Stimulated activated CD4-positive, alpha-beta T cell treated with anti-CD3 and anti-CD28 coated beads, TNF-alpha, amount 100 ng/mL, for 24 hours (primary cell): ENCODE measurements at regions not wholly inside any gene's neighbourhood (a gene's known extent, or its start where the extent isn't known, plus 50 kb on each side); places are given as distances from the start of the nearest gene placed in this dataset.

ENCODE experiments used
- DNase-seq, 3 experiments: peaks; one replicate each; pipeline ENCODE4 v3.0.0-alpha.2; 2020; ENCODE audit warnings: low read depth in 3 of 3

GRCh38 chr15:94100863-94101262 is 130.5 kb upstream of the MCTP2 start:
- no peak for DNase-seq

DNA sequence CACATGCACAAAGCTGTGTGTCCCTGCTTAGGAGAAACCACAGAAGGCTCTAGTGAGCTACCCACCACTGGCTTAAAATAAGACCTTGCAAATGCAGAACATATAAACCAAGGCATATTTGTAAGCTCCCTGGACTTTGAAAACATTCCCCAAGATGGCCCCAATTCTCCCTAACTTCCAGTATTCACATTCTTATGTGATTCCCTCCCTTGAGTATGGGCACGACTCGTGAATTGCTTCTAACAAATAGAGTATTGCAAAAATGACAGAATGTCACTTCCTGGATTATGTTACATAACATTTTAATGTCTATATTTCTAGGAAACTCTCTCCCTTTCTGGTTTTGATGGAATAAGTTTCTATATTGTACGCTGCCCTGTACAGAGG is 131.8 kb upstream of the MCTP2 start:
- no peak for DNase-seq

DNA sequence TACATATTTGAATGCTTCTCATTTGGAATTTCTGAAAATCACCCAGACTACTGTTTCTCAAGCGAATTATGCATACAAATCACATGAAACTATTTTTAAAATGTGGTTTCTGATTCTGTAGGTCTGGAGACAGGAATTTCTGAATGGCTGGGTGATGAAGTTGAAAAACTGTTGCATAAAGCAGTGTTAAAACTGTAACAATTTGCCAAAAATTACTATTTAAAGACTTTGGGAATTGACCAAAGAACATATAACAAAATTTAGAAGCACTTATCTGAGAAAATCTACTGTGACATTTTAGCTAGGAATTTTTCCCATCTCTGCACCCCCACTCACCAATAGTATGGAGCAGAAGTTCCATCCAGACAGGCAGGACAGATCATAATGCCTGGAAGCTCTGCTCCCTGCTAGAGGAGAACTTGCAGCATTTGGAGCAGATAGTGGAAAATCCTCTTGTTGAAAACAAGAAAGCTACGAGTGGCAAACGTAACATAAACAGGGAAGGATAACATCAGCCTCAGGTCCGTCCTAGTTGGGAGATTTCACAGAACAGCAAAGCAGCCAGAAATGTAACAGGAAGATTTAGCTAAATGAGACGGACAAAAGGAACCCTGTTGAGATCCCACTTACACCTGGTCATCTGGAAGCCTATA is 132.3 kb upstream of the MCTP2 start:
- no peak for DNase-seq

GRCh38 chr15:94097552-94097951 is 133.8 kb upstream of the MCTP2 start:
- no peak for DNase-seq

DNA sequence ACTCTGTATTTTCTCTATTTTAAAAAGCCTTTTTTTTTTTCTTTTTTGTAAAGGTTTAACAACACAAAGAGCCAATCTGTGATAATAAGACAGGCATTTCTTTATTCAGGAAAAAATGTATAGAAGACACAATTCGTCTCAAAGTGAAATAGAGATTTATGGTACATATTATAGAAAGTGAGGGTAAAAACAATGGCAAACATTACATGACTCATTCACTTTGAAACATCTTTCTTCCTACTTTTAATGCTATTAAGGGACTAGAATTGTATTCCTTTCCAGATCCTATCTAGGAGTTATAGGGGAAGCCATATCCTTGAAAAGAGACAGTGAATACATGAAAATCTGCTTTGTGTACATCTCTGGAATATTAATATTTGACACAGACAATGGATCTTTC is 137.1 kb upstream of the MCTP2 start:
- DNase-seq, result no peak

DNA sequence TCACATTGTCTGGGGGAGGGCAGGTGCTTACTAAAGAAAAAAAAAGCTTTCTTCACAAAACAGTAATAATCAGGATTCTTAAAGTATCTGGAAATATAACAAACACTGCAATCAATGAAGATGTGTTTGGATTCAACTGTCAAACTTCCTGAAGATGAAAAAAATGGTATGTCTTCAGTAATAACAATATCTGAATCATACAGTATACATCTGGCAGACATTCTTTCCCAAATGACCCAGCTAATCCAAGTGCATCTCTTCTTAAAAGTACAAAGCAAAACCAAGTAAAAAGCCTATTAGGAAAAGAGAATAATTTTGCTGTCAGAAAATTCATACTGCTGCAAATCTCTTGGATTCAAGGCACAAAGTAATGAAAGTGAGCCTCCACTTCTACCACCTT is 145.0 kb upstream of the MCTP2 start:
- no peak for DNase-seq

GRCh38 chr15:94083467-94084052 is 147.8 kb upstream of the MCTP2 start:
- no peak for DNase-seq

- DNase-seq, result no peak
Observed at GRCh38 chr15:94081829-94082228, 149.5 kb upstream of the MCTP2 start.

DNA sequence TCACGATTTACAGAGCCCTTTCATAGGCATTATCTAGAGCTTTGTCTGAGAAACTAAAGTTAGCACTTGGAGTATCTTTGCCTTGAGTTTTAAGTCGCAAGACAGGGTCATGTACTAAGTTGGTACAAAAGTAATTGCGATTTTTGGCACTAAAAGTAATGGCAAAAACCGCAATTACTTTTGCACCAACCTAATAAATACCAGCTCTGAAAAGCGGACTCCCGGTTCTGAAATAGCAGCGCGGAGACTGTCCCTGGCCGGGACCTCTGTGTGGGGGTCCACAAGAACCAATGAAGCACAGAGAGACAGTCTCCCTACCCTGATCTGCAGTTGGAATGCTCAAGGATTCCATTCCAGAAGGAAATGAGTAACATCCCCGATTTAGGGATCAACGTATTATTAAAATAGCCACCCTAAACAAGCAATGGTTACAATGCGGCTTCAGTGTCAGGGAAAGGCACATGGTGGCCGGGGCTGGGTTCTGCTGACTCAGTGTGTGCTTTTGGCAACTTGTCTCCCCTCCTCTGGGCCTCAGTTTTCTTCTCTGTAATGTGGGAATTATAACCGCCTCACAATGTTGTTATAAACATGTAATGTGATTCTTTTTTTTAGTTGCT is 150.3 kb upstream of the MCTP2 start:
- DNase-seq, result no peak

DNA sequence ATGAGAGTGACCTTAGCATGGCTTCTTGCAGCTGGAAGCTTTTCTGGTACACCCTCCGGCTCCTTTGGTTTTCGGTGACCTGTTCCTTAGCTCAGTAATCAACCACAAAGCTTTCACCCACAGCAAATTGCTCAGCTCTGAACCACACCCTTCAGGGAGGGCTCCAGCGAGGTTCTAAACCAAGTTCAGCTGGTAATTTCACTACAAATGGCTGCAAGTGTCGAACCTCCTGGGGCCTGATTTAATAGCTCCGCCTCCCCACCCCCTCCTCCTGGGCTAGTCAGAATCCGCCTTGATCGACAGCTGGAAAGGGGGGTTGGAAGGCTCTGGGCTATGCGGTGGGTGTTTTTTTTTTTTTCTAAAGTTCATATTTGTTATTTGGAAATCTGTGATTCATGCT is 150.9 kb upstream of the MCTP2 start:
- DNase-seq, result no peak

DNA sequence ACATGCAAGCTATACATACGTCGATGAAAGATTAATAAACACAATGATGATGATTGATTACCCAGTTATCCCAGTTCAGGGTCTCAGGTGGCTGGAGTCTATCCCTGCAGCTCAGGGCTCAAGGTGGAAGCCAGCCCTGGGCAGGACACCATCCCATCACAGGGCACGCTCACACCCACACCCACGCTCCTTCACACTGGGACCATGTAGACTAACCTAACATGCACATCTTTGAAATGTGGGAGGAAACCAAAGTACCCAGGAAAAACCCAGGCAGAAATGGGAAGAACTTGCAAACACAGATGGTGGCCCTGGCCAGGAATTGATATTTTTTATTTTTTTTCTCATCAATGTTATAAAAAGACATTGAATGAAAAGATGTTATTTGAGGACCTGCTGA is 151.4 kb upstream of the MCTP2 start:
- DNase-seq, result no peak

DNA sequence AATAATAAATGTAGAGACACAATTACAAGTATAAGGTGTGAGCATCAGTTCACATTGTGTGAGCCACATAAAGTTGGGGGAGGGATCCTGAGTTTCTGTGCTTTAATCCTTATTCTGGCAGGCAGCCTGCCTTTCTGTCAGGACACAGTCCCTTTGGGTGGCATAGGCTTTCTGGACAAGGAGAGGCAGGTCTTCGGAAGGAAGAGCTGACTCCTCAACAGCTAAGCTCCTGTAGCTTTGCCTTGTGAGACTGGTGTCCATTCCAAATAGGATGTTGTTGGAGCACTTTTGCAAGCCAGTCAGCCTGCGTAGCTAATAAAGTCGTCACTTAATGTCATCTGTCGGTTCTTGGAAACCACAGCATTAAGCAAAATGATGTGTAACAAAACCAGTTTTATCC is 151.9 kb upstream of the MCTP2 start:
- no peak for DNase-seq

DNA sequence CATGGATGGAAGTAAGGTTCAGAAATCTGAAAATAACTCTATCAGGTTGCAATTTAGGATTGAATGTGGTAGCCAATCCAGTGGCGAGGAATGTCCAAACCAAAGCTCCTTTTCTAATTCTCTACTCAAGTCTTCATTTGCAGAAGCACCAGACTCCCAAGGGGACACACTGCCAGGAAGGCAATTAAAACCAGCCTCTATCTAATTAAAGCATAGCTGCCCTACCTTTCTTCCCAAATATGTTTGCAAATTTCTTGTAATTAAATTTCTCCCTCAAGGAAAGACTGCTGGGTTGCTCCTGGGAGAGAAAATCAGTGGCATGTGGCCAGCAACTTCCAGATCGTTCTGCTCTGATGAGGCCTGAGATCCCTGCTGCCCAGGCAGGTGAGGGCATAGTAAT is 153.4 kb upstream of the MCTP2 start:
- DNase-seq, result no peak

DNA sequence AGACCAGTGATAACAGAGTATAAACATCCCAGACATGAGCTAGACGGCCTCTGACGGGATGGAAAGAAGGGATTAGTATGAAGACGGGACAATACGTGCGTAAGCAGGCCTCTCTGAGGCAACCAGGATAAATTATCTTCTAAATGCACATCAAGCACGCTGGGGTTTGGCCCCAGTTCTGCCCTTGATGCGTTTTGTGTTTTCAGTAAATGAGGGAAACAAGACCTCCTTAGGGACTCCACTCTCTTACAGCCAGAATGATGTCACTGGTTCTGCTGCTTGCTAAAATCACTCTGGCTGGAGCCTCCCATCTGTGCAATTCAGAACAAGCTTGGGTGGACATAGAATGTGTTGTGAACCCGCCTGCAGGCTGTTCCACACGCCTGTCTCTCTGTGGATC is 156.0 kb upstream of the MCTP2 start:
- DNase-seq, result no peak

DNA sequence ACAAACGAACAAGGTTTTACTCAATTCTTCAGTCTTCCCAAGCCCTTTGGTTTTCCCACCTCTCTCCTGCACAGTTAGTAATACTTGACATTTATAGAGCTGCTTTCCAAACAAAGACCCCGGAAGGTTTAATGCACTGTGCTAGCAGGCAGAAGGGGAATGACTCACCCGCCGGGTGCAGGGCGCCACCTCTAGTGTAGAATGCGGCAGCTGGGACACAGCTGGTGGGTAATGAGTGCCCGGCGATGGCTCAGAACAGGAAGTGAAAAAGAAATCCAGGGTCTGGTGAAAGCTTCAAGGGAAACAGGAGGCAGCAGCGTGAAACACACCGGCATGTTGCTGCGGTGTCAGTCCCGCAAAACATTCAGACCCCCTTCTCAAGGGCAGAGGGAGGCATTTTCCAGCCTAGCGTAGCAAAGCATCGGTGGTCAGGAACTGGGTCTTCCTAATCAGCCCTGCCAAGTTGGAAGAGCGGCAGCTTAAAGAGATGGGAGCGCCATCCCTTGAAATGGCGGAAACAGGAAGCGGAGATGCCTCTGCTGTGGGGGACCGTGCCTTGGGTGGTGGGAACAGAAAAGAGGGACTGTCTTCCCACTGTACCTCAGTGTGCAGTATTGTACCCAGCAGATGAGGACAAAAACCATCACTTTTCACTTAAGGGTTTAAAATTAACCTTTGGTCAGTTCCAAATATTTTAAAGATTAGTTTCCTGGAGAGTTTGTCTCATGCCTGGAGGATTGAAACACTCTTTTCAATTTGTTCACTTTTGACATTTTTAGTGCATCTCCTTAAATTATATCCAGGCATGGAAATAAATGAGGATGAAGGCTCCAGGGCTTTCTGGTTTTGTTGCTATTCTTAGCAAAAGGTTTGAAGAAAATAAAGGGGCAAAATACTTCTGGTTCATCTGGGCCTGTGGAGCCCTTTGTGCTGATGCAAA is 160.7 kb upstream of the MCTP2 start:
- no peak for DNase-seq

GRCh38 chr15:94069844-94070243 is 161.5 kb upstream of the MCTP2 start:
- no peak for DNase-seq

GRCh38 chr15:94066811-94067210 is 164.6 kb upstream of the MCTP2 start:
- DNase-seq, result no peak

DNA sequence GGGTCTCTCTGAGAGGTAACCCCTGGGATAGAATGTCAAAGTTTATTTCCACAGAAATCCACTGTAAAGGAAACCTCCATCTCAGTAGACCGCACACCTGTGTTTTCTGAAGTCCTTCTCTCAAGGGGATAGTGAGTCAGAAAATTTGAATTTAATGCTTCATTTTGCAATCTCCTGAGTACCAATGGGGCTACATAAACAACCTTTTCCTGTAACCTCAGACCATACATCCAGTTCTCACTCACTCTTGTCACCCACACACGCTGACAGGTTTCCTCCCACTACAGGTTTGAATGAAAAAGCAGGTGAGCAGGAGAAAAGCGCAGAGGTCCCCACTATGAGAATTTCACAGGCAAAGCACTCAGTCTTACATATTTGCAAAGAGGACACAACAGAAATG is 165.3 kb upstream of the MCTP2 start:
- no peak for DNase-seq

DNA sequence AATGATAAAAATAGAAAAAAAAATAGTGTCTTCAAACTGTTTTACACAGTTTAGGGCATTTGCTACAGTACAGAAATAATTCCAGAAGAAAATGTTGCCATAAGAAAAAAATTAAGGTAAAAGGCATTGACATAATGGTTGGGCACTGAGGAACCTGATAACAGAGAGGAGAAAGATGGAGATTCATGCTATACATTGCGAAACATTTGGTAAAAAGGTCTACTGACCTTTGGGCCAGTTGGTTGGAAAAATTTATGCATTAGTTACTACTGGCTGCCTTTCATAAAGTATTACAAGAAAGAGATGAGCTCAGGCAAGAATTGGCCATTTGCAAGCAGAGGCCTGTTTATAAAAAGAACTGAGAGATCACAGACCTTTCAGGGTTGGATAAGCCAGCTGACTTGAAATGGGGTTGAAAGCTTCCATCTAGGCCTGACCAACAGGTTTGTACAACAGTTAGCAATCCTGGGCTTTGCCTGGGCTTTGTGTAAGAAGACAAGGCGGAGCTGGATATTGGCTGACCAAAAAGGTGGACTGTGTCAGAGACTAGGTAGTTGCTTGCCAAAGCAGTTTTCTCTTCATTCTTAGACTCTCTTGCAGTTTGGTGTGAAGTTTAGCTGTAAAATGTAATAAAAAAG is 166.6 kb upstream of the MCTP2 start:
- DNase-seq, result no peak

GRCh38 chr15:94061041-94061440 is 170.3 kb upstream of the MCTP2 start:
- DNase-seq, result no peak

GRCh38 chr15:94059013-94059587 is 172.3 kb upstream of the MCTP2 start:
- DNase-seq, result no peak

DNA sequence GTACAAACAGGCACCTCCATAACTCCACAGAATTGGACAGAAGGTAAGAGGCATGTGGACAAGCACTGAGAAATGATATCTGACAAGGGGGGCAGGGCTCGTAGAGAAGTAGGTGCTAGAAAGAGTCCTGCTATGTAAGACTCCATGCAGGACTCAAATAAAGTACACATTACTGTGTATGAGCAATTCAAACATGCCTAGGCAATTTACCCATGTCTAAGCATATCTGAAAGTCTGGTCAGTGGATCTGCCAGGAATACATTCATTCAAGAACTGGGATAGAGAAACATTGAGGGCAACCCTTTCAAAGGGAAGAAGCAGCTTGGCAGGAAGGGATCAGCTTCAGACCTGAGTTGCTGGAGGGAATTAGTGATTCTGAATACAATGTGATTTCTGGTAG is 174.1 kb upstream of the MCTP2 start:
- DNase-seq, result no peak
